Mucosa of descending colon (tissue), 3 donors: ENCODE measurements at regions not wholly inside any gene's neighbourhood (a gene's known extent, or its start where the extent isn't known, plus 50 kb on each side); places are given as distances from the start of the nearest gene placed in this dataset.
A peak's percentile ranks its signal among the peaks of the same experiment; 100 is the strongest.
"Not testable (repeated sequence)": the region's sequence is repeated elsewhere in the genome, so short reads cannot be mapped to it uniquely, and the experiment has no call there.

Experiments
- ATAC-seq: fragments of 200-7000 bp; cut with Tn5 transposase; one replicate; pipeline ENCODE4 v1.9.1; 2020; ENCODE audit warnings: mild to moderate bottlenecking, moderate library complexity
- DNase-seq, 3 donors: peaks; one replicate each; pipeline ENCODE4 v3.0.0-alpha.2; 2020
- H3K36me3 ChIP-seq: fragments of 200-600 bp; one replicate; pipeline ENCODE4 v1.8.0; 2021; ENCODE audit warnings: low read depth, mild to moderate bottlenecking
- H3K4me1 ChIP-seq: fragments of 200-600 bp; one replicate; pipeline ENCODE4 v1.8.0; 2021; ENCODE audit warnings: low read depth, mild to moderate bottlenecking
- H3K4me3 ChIP-seq: fragments of 200-600 bp; one replicate; pipeline ENCODE4 v1.8.0; 2021; ENCODE audit warnings: mild to moderate bottlenecking
- H3K9me3 ChIP-seq: fragments of 200-600 bp; one replicate; pipeline ENCODE4 v1.8.0; 2021; ENCODE audit warnings: mild to moderate bottlenecking
- intact Hi-C, 2 donors: fragments of 100-400 bp; cut with DNase I in 1 of 2; cut with micrococcal nuclease in 1 of 2; formaldehyde crosslinking; loops; one replicate each; pipeline versions ENCODE4 v1.11.0 to v1.11.1; 2022; cut with DNase I, micrococcal nuclease
- TF ChIP-seq, protein P1 (sequence below): fragments of 200-600 bp; IDR thresholded peaks from one replicate; pipeline ENCODE4 v1.8.0; 2022; ENCODE audit warnings: antibody characterized with exemption, mild to moderate bottlenecking
- donor health status: DM: no; HTN: no; CAD: no; lungs with moderate emphysema.
- donor health status: DM: no; HTN: no; CAD: no.
- donor health status: DM: no; HTN: yes; CAD: no.

GRCh38 chr5:62090953-62091352, 215.1 kb upstream of the KIF2A start:
- no peak for ATAC-seq
- no peaks in the 10 kb centered on the region for H3K9me3 ChIP-seq
- no peaks in the 10 kb centered on the region for H3K4me1 ChIP-seq
- intact Hi-C loops = no loop called here
- no peaks in the 10 kb centered on the region for H3K36me3 ChIP-seq
- TF ChIP-seq, protein P1, sequence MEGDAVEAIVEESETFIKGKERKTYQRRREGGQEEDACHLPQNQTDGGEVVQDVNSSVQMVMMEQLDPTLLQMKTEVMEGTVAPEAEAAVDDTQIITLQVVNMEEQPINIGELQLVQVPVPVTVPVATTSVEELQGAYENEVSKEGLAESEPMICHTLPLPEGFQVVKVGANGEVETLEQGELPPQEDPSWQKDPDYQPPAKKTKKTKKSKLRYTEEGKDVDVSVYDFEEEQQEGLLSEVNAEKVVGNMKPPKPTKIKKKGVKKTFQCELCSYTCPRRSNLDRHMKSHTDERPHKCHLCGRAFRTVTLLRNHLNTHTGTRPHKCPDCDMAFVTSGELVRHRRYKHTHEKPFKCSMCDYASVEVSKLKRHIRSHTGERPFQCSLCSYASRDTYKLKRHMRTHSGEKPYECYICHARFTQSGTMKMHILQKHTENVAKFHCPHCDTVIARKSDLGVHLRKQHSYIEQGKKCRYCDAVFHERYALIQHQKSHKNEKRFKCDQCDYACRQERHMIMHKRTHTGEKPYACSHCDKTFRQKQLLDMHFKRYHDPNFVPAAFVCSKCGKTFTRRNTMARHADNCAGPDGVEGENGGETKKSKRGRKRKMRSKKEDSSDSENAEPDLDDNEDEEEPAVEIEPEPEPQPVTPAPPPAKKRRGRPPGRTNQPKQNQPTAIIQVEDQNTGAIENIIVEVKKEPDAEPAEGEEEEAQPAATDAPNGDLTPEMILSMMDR = no peak
- no peak overlapping the region for H3K4me3 ChIP-seq
- no peak for DNase-seq

DNA sequence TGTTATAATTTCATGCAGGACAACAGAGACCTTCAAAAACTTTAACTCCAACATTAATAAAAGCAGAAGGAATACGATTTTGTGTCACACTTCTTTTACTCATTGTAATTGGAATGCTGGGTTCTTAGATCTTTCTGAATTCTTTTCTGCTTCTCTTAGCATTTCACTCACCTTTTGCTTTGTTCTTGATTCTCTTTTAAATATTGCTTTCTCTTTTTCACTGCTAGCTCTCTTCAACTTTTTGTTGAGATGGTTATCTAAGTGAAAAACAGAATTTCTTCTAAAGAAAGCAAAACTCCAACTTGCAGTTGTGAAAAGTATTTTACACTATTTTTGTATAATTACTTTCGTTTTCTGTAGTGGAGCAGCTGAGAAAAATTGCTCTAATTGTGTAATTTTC, 212.6 kb upstream of the KIF2A start:
- no peak for ATAC-seq
- Histone ChIP-seq H3K4me3 (no peak overlapping the region), H3K9me3 (no peaks in the 10 kb centered on the region), H3K36me3 (no peaks in the 10 kb centered on the region), H3K4me1 (no peaks in the 10 kb centered on the region)
- no peak for DNase-seq
- intact Hi-C loops = no loop called here
- TF ChIP-seq, protein P1 = no peak

- Histone ChIP-seq H3K9me3 (no peaks in the 10 kb centered on the region), H3K36me3 (no peaks in the 10 kb centered on the region), H3K4me3 (no peak overlapping the region), H3K4me1 (no peaks in the 10 kb centered on the region)
- ATAC-seq = peak; percentile 46
- DNase-seq = peak in 1 of 3 donors; percentile 10
- intact Hi-C loops = no loop called here
- TF ChIP-seq, protein P1 = no peak
These were observed 212.0 kb upstream of the KIF2A start for GRCh38 chr5:62093976-62094375.

GRCh38 chr5:62097361-62097760, 208.6 kb upstream of the KIF2A start:
- ATAC-seq = no peak
- TF ChIP-seq, protein P1 = no peak
- H3K36me3 ChIP-seq = no peaks in the 10 kb centered on the region
- DNase-seq = no peak
- intact Hi-C loops = no loop called here
- no peaks in the 10 kb centered on the region for H3K9me3 ChIP-seq
- H3K4me1 ChIP-seq = no peaks in the 10 kb centered on the region
- H3K4me3 ChIP-seq = no peak overlapping the region

DNA sequence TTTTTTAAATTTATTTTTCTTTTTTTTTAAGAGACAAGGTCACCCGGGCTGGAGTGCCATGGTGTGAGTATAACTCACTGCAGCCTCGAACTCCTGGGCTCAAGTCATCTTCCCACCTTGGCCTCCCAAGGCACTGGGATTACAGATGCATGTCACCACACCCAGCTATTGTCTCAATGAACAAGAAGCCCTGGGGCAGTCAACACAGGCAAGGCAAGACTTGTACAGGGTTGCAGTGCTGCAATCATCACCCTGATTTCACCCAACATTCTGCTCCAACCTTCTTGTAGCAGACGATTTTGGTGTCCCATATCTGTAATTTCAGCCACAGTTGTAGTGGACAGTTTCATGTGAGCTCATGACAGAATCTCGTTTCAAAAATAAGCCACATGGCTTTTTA, 205.8 kb upstream of the KIF2A start:
- TF ChIP-seq, protein P1 = no peak
- Histone ChIP-seq H3K36me3 (no peaks in the 10 kb centered on the region), H3K4me3 (no peak overlapping the region), H3K4me1 (no peaks in the 10 kb centered on the region), H3K9me3 (no peaks in the 10 kb centered on the region)
- ATAC-seq (no peak), DNase-seq (no peak)
- intact Hi-C loops = no loop called here

- H3K36me3 ChIP-seq, DNase-seq, ATAC-seq, H3K4me3 ChIP-seq, intact Hi-C loops, H3K4me1 ChIP-seq, H3K9me3 ChIP-seq: not testable (repeated sequence)
These were observed 202.1 kb upstream of the KIF2A start for GRCh38 chr5:62103863-62104262.
